Retinal pigment epithelial cell (primary cell): ENCODE measurements at regions not wholly inside any gene's neighbourhood (a gene's known extent, or its start where the extent isn't known, plus 50 kb on each side); places are given as distances from the start of the nearest gene placed in this dataset.

ENCODE experiments used
- DNase-seq: peaks from one replicate; pipeline ENCODE4 v3.0.0-alpha.2; 2010; ENCODE audit warnings: low read depth
- H3K4me3 ChIP-seq: 2 replicates; pipeline ENCODE4 v1.5.1; 2011; ENCODE audit warnings: mild to moderate bottlenecking, low read length, control low read depth, moderate library complexity
- CTCF ChIP-seq: conservative IDR thresholded peaks from 2 replicates; pipeline ENCODE4 v1.5.1; 2011; ENCODE audit warnings: low read depth, low read length, control low read depth, inconsistent platforms

GRCh38 chr4:188930822-188931221 lies 791.6 kb downstream of the TRIML1 start:
- DNase-seq, result no peak
- no peak overlapping the region for H3K4me3 ChIP-seq
- no peak for TF ChIP-seq CTCF

- TF ChIP-seq CTCF, result no peak
- peak; percentile 26 for DNase-seq
Measured at GRCh38 chr4:188934320-188934962, 795.2 kb downstream of the TRIML1 start.

GRCh38 chr4:188941524-188942119 lies 802.4 kb downstream of the TRIML1 start:
- DNase-seq, result peak; percentile 91
- no peak for TF ChIP-seq CTCF

More at GRCh38 chr4:188934320-188934962, 795.2 kb downstream of the TRIML1 start:
- no peak overlapping the region for H3K4me3 ChIP-seq

GRCh38 chr4:188942606-188943005 lies 803.4 kb downstream of the TRIML1 start:
- TF ChIP-seq CTCF, result no peak
- no peak for DNase-seq
- H3K4me3 ChIP-seq, result no peak overlapping the region

More at GRCh38 chr4:188941524-188942119, 802.4 kb downstream of the TRIML1 start:
- no peak overlapping the region for H3K4me3 ChIP-seq

- TF ChIP-seq CTCF, result no peak
- H3K4me3 ChIP-seq, result no peak overlapping the region
Measured at GRCh38 chr4:188949596-188949995, 810.4 kb downstream of the TRIML1 start.

GRCh38 chr4:188955066-188955465 lies 815.8 kb downstream of the TRIML1 start:
- DNase-seq, result no peak
- no peak overlapping the region for H3K4me3 ChIP-seq
- TF ChIP-seq CTCF, result no peak

More at GRCh38 chr4:188949596-188949995, 810.4 kb downstream of the TRIML1 start:
- no peak for DNase-seq

- no peak overlapping the region for H3K4me3 ChIP-seq
- no peak for DNase-seq
- no peak for TF ChIP-seq CTCF
Measured at GRCh38 chr4:188956566-188956965, 817.3 kb downstream of the TRIML1 start.
